ENCODE measurements at regions not wholly inside any gene's neighbourhood (a gene's known extent, or its start where the extent isn't known, plus 50 kb on each side); places are given as distances from the start of the nearest gene placed in this dataset.

DNA sequence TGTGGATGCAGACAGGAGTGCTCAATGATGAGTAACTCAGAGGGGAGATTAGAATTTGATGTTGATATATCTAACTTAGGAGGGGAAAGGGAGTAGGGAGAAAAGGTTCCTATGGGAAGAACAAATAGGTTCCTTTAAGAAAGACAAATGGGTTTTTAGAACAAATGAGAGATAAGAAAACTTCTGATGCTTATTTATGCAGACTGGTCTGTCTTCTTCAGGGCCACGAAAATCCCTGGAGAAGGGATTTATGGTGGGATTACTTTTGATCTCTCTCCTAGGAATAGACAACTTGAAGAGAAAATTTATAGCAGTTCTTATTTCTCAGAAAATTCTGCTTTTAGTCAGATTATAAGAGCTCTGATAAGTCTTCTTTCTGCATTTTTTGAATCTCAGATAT lies 99.0 kb upstream of the DDHD1 start:
- no peak for TF ChIP-seq CTCF (IDR thresholded peaks at IDR 0.05)

DNA sequence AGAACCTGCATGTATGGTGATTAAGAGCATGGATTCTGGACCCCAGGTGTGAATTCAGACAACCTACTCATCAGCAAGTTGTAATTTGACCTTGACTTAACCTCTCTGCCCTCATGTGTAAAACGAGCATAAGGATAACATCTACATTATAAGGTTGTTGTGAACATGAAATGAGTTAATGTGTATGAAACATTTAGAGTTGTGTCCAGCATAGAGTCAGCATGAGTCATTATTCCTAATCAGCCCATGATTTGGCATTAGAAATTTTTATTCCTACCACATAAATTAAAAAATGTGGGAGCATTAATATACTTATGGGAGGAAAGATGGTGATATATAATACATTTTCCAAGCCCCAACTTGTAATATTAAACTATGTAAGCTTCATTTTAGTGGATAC lies 95.9 kb upstream of the DDHD1 start:
- no peak for TF ChIP-seq CTCF (IDR thresholded peaks at IDR 0.05)

- TF ChIP-seq CTCF (IDR thresholded peaks at IDR 0.05) = no peak
Observed at GRCh38 chr14:53247596-53248370, 94.7 kb upstream of the DDHD1 start.

DNA sequence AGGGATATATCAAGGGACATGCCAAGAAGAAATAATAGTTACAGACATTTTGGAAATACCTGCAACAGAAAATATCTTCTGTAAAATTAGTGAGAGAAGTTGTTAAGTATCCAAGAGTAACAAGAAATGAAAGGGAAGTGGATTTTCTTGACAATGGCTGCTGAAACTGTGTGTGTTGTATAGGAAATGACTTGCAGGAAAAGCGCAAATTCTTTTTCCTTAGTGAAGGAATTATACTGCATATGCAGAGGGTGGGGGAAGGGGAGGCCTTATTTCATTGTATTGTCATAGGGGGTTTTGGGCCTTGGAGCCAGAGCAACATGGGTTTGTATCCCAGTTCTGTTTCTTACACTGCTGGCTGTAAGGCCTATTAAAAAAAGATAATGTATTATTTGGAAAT lies 84.4 kb upstream of the DDHD1 start:
- TF ChIP-seq CTCF (IDR thresholded peaks at IDR 0.05) = no peak

DNA sequence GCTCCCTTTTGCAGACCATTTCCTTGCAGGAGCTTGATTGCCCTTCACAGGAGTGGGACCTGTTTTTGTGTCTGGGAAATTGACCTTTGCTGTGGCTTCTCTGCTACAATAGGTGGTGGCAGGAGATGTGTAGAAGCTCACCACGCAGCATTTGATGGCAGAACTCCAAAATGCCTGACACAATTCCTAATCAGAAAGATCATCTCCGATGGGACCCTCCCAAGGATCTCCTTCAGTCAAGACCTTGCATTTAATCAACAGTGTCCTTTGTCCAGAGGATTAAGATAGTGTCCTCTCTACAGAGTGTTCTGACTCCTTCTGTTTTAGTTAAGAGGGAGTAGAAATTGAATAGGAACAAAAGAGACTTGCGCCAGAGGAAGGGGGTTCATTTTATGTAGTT lies 83.6 kb upstream of the DDHD1 start:
- no peak for TF ChIP-seq CTCF (IDR thresholded peaks at IDR 0.05)

DNA sequence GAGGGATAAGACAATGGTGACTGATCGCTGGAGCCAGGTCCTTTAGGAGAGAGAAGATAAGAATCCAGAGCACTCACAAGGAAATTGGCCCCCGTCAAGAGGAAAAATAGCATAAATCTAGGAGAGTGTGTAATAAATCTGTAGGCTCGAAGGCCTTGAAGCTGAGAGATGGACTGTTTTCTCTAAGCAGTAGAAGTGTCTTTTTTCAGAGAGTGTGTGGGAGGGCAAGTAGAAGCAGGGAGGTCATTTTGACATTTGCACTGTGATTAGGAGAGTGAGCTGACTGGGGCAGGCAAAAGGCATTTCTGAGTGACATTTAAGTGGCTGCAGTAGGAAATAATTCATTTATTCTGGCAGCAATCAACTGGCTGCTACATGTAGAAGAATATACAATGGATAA lies 78.0 kb upstream of the DDHD1 start:
- no peak for TF ChIP-seq CTCF (IDR thresholded peaks at IDR 0.05)

DNA sequence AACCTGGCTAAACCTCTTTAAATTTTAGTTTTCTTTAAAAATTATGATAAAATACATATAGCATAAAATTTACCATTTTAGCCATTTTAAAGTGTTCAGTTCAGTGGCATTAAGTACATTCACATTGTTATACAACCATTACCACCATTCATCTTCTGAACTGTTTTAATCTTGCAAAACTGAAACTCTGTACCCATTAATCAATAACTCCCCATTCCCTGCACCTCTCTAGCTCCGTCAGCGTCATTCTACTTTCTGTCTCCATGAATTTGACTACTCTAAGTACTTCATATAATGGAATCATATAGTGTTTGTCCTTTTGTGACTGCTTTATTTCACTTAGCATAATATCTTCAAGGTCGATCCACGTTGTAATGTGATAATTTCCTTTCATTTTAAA lies 75.8 kb upstream of the DDHD1 start:
- TF ChIP-seq CTCF (IDR thresholded peaks at IDR 0.05) = no peak

All from LNCAP (cell line).